SK-N-SH (cell line): ENCODE measurements at regions not wholly inside any gene's neighbourhood (a gene's known extent, or its start where the extent isn't known, plus 50 kb on each side); places are given as distances from the start of the nearest gene placed in this dataset.

Experiments used
- CTCF ChIA-PET: fragments of 300-600, 350-600 bp; formaldehyde crosslinking; extraction: SDS; loops from one replicate; lab custom pipeline; 2021; lab: Yijun Ruan, JAX
- POLR2A ChIA-PET: fragments of 350-600 bp; sonication (Branson Sonifier 250); formaldehyde crosslinking; extraction: SDS; loops from one replicate; lab custom pipeline; 2020; ENCODE audit warnings: antibody characterized with exemption, inconsistent platforms; lab: Yijun Ruan, JAX
- DNase-seq: peaks from one replicate; pipeline ENCODE4 v3.0.0; 2012
- H2AFZ ChIP-seq: fragments of 200-600 bp; sonication (generic); 2 replicates; pipeline ENCODE4 v1.8.1; 2016; ENCODE audit warnings: antibody characterized with exemption, mild to moderate bottlenecking, low read depth
- H3F3A ChIP-seq: fragments of 200-600 bp; sonication (generic); replicated peaks from 2 replicates; pipeline ENCODE3; 2016; ENCODE audit warnings: antibody characterized with exemption, mild to moderate bottlenecking; ENCODE audit not compliant: insufficient read depth
- H3K27ac ChIP-seq, 2 experiments: fragments of 200-500 bp in 1 of 2; fragments of 200-600 bp in 1 of 2; sonication (Bioruptor generic) in 1 of 2; sonication (generic), shearing (Covaris generic) in 1 of 2; 2 replicates each; pipeline versions ENCODE4 v1.5.1 to v1.6.1; 2014 to 2016; ENCODE audit warnings: low read depth in 2 of 2, inconsistent platforms in 1 of 2, low read length in 1 of 2, mild to moderate bottlenecking in 1 of 2, mixed read lengths in 1 of 2
- H3K27me3 ChIP-seq: fragments of 200-600 bp; sonication (generic), shearing (Covaris generic); 2 replicates; pipeline ENCODE4 v1.6.1; 2016; ENCODE audit warnings: mixed run types; ENCODE audit not compliant: insufficient read depth
- H3K36me3 ChIP-seq, 2 experiments: fragments of 200-500 bp in 1 of 2; fragments of 200-600 bp in 1 of 2; sonication (Bioruptor generic) in 1 of 2; sonication (generic) in 1 of 2; replicated peaks in 1 of 2; 2 replicates each; pipeline versions ENCODE3 to v1.5.1; 2014 to 2016; ENCODE audit warnings: low read length in 1 of 2, mild to moderate bottlenecking in 1 of 2; ENCODE audit not compliant: insufficient read depth in 2 of 2, control insufficient read depth in 1 of 2
- H3K4me1 ChIP-seq, 2 experiments: fragments of 200-500 bp in 1 of 2; fragments of 200-600 bp in 1 of 2; sonication (Bioruptor generic) in 1 of 2; sonication (generic), shearing (Covaris generic) in 1 of 2; 2 replicates each; pipeline versions ENCODE4 v1.5.1 to v1.6.1; 2014 to 2016; ENCODE audit warnings: low read depth in 1 of 2, low read length in 1 of 2, mixed run types in 1 of 2; ENCODE audit not compliant: insufficient read depth in 2 of 2, control insufficient read depth in 1 of 2
- H3K4me2 ChIP-seq: fragments of 200-600 bp; sonication (generic), shearing (Covaris generic); 2 replicates; pipeline ENCODE4 v1.6.1; 2017; ENCODE audit warnings: mixed run types
- H3K4me3 ChIP-seq, 2 experiments: fragments of 200-500 bp in 1 of 2; fragments of 200-600 bp in 1 of 2; sonication (Bioruptor generic) in 1 of 2; sonication (generic), shearing (Covaris generic) in 1 of 2; 2 replicates each; pipeline versions ENCODE4 v1.5.1 to v1.8.1; 2014 to 2016; ENCODE audit warnings: low read depth in 2 of 2, inconsistent platforms in 1 of 2, low read length in 1 of 2, mild to moderate bottlenecking in 1 of 2, mixed read lengths in 1 of 2, moderate library complexity in 1 of 2
- H3K79me2 ChIP-seq: fragments of 200-600 bp; sonication (generic); 2 replicates; pipeline ENCODE4 v1.8.1; 2017; ENCODE audit warnings: mild to moderate bottlenecking; ENCODE audit not compliant: insufficient read depth
- H3K9ac ChIP-seq: fragments of 200-600 bp; sonication (generic); 2 replicates; pipeline ENCODE4 v1.6.1; 2017; ENCODE audit warnings: mixed run types
- H3K9me2 ChIP-seq: fragments of 200-600 bp; sonication (generic); 2 replicates; pipeline ENCODE4 v1.6.1; 2017; ENCODE audit warnings: mixed run types
- H3K9me3 ChIP-seq: fragments of 200-600 bp; sonication (generic); 2 replicates; pipeline ENCODE4 v1.6.1; 2017; ENCODE audit warnings: mixed run types, mild to moderate bottlenecking, moderate library complexity
- H4K20me1 ChIP-seq: fragments of 200-600 bp; sonication (generic); 2 replicates; pipeline ENCODE4 v1.6.1; 2017; ENCODE audit warnings: mild to moderate bottlenecking, mixed run types; ENCODE audit not compliant: insufficient read depth
- CHD2 ChIP-seq: fragments of 150-350 bp; IDR thresholded peaks from 2 replicates; pipeline ENCODE4 v1.6.1; 2018; ENCODE audit warnings: low read length; ENCODE audit not compliant: partially characterized antibody
- EP300 ChIP-seq, 2 experiments: IDR thresholded peaks; 2 replicates each; pipeline versions ENCODE4 v1.4.0 to v1.6.1; 2012; ENCODE audit warnings: borderline replicate concordance in 1 of 2, low read depth in 1 of 2, low read length in 1 of 2
- EZH2phosphoT487 ChIP-seq: fragments of 200-600 bp; sonication (generic); IDR thresholded peaks from 2 replicates; pipeline ENCODE4 v1.6.1; 2017; ENCODE audit warnings: low read depth, mixed run types, mild to moderate bottlenecking, antibody characterized with exemption, moderate library complexity, borderline replicate concordance
- FOSL2 ChIP-seq: IDR thresholded peaks from 2 replicates; pipeline ENCODE4 v1.4.0; 2012; ENCODE audit warnings: low read depth, mild to moderate bottlenecking, moderate library complexity, borderline replicate concordance
- GABPA ChIP-seq: IDR thresholded peaks from 2 replicates; pipeline ENCODE4 v1.4.0; 2012; ENCODE audit warnings: low read depth, mild to moderate bottlenecking
- GATA2 ChIP-seq: sonication (generic); formaldehyde crosslinking; IDR thresholded peaks from 2 replicates; pipeline ENCODE4 v1.5.0; 2020; ENCODE audit warnings: mild to moderate bottlenecking, missing genetic modification reagents
- JUND ChIP-seq: IDR thresholded peaks from 2 replicates; pipeline ENCODE4 v1.4.0; 2012
- MEF2A ChIP-seq: IDR thresholded peaks from 2 replicates; pipeline ENCODE4 v1.4.0; 2012; ENCODE audit warnings: low read depth, borderline replicate concordance
- MXI1 ChIP-seq: IDR thresholded peaks from 2 replicates; pipeline ENCODE4 v1.6.1; 2012; ENCODE audit warnings: mild to moderate bottlenecking, low read depth, low read length, improper control_type of control experiment
- RAD21 ChIP-seq: IDR thresholded peaks from 2 replicates; pipeline ENCODE4 v1.6.1; 2012; ENCODE audit warnings: mild to moderate bottlenecking, low read length
- RCOR1 ChIP-seq: fragments of 150-350 bp; IDR thresholded peaks from 2 replicates; pipeline ENCODE4 v1.6.1; 2017; ENCODE audit warnings: antibody characterized with exemption, low read length
- RFX5 ChIP-seq: IDR thresholded peaks from 2 replicates; pipeline ENCODE4 v1.6.1; 2012; ENCODE audit warnings: mild to moderate bottlenecking, improper control_type of control experiment, low read length
- RXRA ChIP-seq: IDR thresholded peaks from 2 replicates; pipeline ENCODE4 v1.4.0; 2012; ENCODE audit warnings: low read depth, mild to moderate bottlenecking, borderline replicate concordance
- SIN3A ChIP-seq: IDR thresholded peaks from 2 replicates; pipeline ENCODE4 v1.6.1; 2012; ENCODE audit warnings: low read depth, mild to moderate bottlenecking, low read length, moderate library complexity, borderline replicate concordance
- SMC3 ChIP-seq: IDR thresholded peaks from 2 replicates; pipeline ENCODE4 v1.6.1; 2012; ENCODE audit warnings: low read depth, low read length, improper control_type of control experiment
- TAF1 ChIP-seq: IDR thresholded peaks from 2 replicates; pipeline ENCODE4 v1.6.1; 2012; ENCODE audit warnings: low read depth, mild to moderate bottlenecking, low read length, moderate library complexity, borderline replicate concordance
- TCF12 ChIP-seq: IDR thresholded peaks from 2 replicates; pipeline ENCODE4 v1.4.0; 2012
- TEAD4 ChIP-seq: IDR thresholded peaks from 2 replicates; pipeline ENCODE4 v1.4.0; 2012; ENCODE audit warnings: mild to moderate bottlenecking, borderline replicate concordance; ENCODE audit not compliant: insufficient read depth
- WGBS: methylation state at CpG from one replicate; pipeline ENCODE4 v1.1.6; 2017; ENCODE audit warnings: low lambda C conversion rate; 5-methylcytosine and 5-hydroxymethylcytosine counted together
- TF ChIP-seq, protein P1 (sequence below): fragments of 200-600 bp; sonication (generic); IDR thresholded peaks from 2 replicates; pipeline ENCODE4 v1.6.1; 2017; ENCODE audit warnings: antibody characterized with exemption, mild to moderate bottlenecking, moderate library complexity
- TF ChIP-seq, protein P2 (sequence below): IDR thresholded peaks from 2 replicates; pipeline ENCODE4 v1.4.0; 2012; ENCODE audit warnings: low read depth, borderline replicate concordance
- TF ChIP-seq, protein P3 (sequence below): IDR thresholded peaks from 2 replicates; pipeline ENCODE4 v1.6.1; 2012; ENCODE audit warnings: mild to moderate bottlenecking, low read depth, low read length, moderate library complexity
- TF ChIP-seq, protein P4 (sequence below): IDR thresholded peaks from 2 replicates; pipeline ENCODE4 v1.4.0; 2012; ENCODE audit warnings: low read depth, borderline replicate concordance
- TF ChIP-seq, protein P5 (sequence below): IDR thresholded peaks from 2 replicates; pipeline ENCODE4; 2012
- TF ChIP-seq, protein P6 (sequence below): fragments of 150-350 bp; IDR thresholded peaks from 2 replicates; pipeline ENCODE4 v1.6.1; 2016; ENCODE audit warnings: mild to moderate bottlenecking, low read depth, low read length

DNA sequence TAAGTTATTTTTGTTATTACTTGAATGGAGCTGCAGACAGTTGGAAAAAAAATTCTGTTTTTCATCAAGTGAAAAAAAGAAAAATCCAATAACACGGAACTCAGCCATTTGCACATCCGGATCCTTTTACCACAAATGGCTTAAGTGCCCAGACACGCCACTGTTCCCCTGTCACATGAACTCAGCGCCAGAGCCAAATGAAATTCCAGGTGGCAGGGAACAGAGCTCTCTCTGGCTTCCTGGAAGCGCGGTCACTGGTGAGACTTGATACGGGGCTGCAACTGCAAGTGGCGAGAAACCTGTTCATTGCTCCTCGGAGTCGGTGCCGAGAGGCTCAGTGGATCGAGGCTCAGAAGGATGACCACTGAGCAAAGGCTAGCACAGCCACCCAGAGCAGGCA lies 60.8 kb upstream of the NPTX2 start:
- Histone ChIP-seq H3K9me3 (0 out of 2 replicates have a peak, but pooled peaks cover 7% of the 10 kb centered on the region), H3K36me3 (no peaks in the 10 kb centered on the region), H4K20me1 (no peaks in the 10 kb centered on the region), H3K4me3 (no peak overlapping the region), H3K9ac (no peak overlapping the region), H3K27me3 (no peaks in the 10 kb centered on the region), H3K27ac (peak overlapping the region in 1 of 2 experiments; percentile 81; a peak in 2 of 4 replicates), H2AFZ (no peak overlapping the region), H3K4me1 (peaks cover 0 to 37% of the 10 kb centered on the region in 2 experiments; a peak in 1 of 4 replicates), H3F3A (no peaks in the 10 kb centered on the region), H3K79me2 (no peaks in the 10 kb centered on the region), H3K4me2 (no peak overlapping the region), H3K9me2 (no peaks in the 10 kb centered on the region)
- CTCF ChIA-PET = interaction anchor here (1.0 to 1.4 kb wide), 4 partner anchors 16 to 280 kb away, joined by 3 to 6 read pairs (median 4); partner anchors contain the start of gene NPTX2
- POLR2A ChIA-PET = interaction anchor here (0.9 to 3.0 kb wide), 3 partner anchors 11 to 61 kb away, joined by 3 to 15 read pairs (median 3); partner anchors contain the start of gene NPTX2
- DNase-seq = peak; percentile 72
- 11% methylated on average over 12 of the region's 12 CpGs for WGBS
- TF ChIP-seq RAD21 = peak; percentile 37
- no peak for TF ChIP-seq TEAD4
- TF ChIP-seq EZH2phosphoT487 = no peak
- no peak for TF ChIP-seq TAF1
- TF ChIP-seq, protein P1, sequence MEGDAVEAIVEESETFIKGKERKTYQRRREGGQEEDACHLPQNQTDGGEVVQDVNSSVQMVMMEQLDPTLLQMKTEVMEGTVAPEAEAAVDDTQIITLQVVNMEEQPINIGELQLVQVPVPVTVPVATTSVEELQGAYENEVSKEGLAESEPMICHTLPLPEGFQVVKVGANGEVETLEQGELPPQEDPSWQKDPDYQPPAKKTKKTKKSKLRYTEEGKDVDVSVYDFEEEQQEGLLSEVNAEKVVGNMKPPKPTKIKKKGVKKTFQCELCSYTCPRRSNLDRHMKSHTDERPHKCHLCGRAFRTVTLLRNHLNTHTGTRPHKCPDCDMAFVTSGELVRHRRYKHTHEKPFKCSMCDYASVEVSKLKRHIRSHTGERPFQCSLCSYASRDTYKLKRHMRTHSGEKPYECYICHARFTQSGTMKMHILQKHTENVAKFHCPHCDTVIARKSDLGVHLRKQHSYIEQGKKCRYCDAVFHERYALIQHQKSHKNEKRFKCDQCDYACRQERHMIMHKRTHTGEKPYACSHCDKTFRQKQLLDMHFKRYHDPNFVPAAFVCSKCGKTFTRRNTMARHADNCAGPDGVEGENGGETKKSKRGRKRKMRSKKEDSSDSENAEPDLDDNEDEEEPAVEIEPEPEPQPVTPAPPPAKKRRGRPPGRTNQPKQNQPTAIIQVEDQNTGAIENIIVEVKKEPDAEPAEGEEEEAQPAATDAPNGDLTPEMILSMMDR = no peak
- peak in 1 of 2 experiments; percentile 91; a peak in 2 of 4 replicates for TF ChIP-seq EP300 (IDR thresholded peaks at IDR 0.05; ENCODE audit: borderline replicate concordance in 1 of 2, low read depth in 1 of 2, low read length in 1 of 2)
- peak; percentile 94 for TF ChIP-seq RCOR1
- TF ChIP-seq MXI1 = peak; percentile 93
- TF ChIP-seq, protein P2, sequence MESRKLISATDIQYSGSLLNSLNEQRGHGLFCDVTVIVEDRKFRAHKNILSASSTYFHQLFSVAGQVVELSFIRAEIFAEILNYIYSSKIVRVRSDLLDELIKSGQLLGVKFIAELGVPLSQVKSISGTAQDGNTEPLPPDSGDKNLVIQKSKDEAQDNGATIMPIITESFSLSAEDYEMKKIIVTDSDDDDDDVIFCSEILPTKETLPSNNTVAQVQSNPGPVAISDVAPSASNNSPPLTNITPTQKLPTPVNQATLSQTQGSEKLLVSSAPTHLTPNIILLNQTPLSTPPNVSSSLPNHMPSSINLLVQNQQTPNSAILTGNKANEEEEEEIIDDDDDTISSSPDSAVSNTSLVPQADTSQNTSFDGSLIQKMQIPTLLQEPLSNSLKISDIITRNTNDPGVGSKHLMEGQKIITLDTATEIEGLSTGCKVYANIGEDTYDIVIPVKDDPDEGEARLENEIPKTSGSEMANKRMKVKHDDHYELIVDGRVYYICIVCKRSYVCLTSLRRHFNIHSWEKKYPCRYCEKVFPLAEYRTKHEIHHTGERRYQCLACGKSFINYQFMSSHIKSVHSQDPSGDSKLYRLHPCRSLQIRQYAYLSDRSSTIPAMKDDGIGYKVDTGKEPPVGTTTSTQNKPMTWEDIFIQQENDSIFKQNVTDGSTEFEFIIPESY = no peak
- TF ChIP-seq, protein P3, sequence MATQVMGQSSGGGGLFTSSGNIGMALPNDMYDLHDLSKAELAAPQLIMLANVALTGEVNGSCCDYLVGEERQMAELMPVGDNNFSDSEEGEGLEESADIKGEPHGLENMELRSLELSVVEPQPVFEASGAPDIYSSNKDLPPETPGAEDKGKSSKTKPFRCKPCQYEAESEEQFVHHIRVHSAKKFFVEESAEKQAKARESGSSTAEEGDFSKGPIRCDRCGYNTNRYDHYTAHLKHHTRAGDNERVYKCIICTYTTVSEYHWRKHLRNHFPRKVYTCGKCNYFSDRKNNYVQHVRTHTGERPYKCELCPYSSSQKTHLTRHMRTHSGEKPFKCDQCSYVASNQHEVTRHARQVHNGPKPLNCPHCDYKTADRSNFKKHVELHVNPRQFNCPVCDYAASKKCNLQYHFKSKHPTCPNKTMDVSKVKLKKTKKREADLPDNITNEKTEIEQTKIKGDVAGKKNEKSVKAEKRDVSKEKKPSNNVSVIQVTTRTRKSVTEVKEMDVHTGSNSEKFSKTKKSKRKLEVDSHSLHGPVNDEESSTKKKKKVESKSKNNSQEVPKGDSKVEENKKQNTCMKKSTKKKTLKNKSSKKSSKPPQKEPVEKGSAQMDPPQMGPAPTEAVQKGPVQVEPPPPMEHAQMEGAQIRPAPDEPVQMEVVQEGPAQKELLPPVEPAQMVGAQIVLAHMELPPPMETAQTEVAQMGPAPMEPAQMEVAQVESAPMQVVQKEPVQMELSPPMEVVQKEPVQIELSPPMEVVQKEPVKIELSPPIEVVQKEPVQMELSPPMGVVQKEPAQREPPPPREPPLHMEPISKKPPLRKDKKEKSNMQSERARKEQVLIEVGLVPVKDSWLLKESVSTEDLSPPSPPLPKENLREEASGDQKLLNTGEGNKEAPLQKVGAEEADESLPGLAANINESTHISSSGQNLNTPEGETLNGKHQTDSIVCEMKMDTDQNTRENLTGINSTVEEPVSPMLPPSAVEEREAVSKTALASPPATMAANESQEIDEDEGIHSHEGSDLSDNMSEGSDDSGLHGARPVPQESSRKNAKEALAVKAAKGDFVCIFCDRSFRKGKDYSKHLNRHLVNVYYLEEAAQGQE = no peak
- TF ChIP-seq RXRA = no peak
- no peak for TF ChIP-seq GABPA
- TF ChIP-seq GATA2 = no peak
- no peak for TF ChIP-seq SMC3
- no peak for TF ChIP-seq RFX5
- TF ChIP-seq FOSL2 = no peak
- TF ChIP-seq, protein P4, sequence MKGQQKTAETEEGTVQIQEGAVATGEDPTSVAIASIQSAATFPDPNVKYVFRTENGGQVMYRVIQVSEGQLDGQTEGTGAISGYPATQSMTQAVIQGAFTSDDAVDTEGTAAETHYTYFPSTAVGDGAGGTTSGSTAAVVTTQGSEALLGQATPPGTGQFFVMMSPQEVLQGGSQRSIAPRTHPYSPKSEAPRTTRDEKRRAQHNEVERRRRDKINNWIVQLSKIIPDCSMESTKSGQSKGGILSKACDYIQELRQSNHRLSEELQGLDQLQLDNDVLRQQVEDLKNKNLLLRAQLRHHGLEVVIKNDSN = no peak
- TF ChIP-seq CHD2 = peak; percentile 87
- no peak for TF ChIP-seq MEF2A
- TF ChIP-seq, protein P5, sequence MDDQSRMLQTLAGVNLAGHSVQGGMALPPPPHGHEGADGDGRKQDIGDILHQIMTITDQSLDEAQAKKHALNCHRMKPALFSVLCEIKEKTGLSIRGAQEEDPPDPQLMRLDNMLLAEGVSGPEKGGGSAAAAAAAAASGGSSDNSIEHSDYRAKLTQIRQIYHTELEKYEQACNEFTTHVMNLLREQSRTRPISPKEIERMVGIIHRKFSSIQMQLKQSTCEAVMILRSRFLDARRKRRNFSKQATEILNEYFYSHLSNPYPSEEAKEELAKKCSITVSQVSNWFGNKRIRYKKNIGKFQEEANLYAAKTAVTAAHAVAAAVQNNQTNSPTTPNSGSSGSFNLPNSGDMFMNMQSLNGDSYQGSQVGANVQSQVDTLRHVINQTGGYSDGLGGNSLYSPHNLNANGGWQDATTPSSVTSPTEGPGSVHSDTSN = no peak
- TF ChIP-seq, protein P6, sequence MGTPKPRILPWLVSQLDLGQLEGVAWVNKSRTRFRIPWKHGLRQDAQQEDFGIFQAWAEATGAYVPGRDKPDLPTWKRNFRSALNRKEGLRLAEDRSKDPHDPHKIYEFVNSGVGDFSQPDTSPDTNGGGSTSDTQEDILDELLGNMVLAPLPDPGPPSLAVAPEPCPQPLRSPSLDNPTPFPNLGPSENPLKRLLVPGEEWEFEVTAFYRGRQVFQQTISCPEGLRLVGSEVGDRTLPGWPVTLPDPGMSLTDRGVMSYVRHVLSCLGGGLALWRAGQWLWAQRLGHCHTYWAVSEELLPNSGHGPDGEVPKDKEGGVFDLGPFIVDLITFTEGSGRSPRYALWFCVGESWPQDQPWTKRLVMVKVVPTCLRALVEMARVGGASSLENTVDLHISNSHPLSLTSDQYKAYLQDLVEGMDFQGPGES = no peak
- no peak for TF ChIP-seq TCF12
- TF ChIP-seq SIN3A = no peak
- TF ChIP-seq JUND = no peak
